K562 (cell line): ENCODE measurements at regions not wholly inside any gene's neighbourhood (a gene's known extent, or its start where the extent isn't known, plus 50 kb on each side); places are given as distances from the start of the nearest gene placed in this dataset.

Experiments used
- ATAC-seq: fragments of 200-7000 bp; cut with Tn5 transposase; 3 replicates; pipeline ENCODE4 v1.9.1; 2020; ENCODE audit warnings: moderate library complexity
- BruUV-seq: library from RNA; stranded (reverse); fragments of 400-500 nt; replicated peaks from 2 replicates; lab custom pipeline; 2021; lab: Mats Ljungman, UMichigan
- CTCF ChIA-PET: fragments of 300-600 bp; formaldehyde crosslinking; extraction: SDS; loops from one replicate; lab custom pipeline; 2021; ENCODE audit warnings: low intra/inter-chr PET ratio; lab: Yijun Ruan, JAX
- POLR2A ChIA-PET: fragments of 300-600, 350-650 bp; sonication (Branson Sonifier 250); formaldehyde crosslinking; extraction: SDS; loops from one replicate; lab custom pipeline; 2021; ENCODE audit warnings: antibody characterized with exemption, inconsistent platforms; lab: Yijun Ruan, JAX
- DNase-seq, 4 experiments: peaks; one replicate each; pipeline versions ENCODE4 v3.0.0 to v3.0.0-alpha.2; 2011 to 2018; ENCODE audit warnings: low spot score in 3 of 4, mixed read lengths in 3 of 4; ENCODE audit errors: extremely low read depth in 1 of 4
- FAIRE-seq: peaks from 2 replicates; lab custom pipeline; 2011; peaks lifted over from hg19 to GRCh38; lab: Jason Lieb, UNC
- H2AFZ ChIP-seq: 2 replicates; pipeline ENCODE4 v1.6.0; 2011; ENCODE audit warnings: low read depth, low read length, control low read depth, inconsistent platforms
- H3K27ac ChIP-seq: fragments of 200-600 bp; 3 replicates; pipeline ENCODE4 v1.8.0; 2011; ENCODE audit warnings: low read depth, mild to moderate bottlenecking, control low read depth, inconsistent platforms, low read length, moderate library complexity, mixed read lengths; ENCODE audit errors: extremely low read depth
- H3K27me3 ChIP-seq, 2 experiments: fragments of 300-600 bp in 1 of 2; 2 replicates in 1 of 2; 3 replicates in 1 of 2; pipeline versions ENCODE4 v1.6.0 to v1.8.0; 2011; ENCODE audit warnings: inconsistent platforms in 2 of 2, low read length in 2 of 2, mild to moderate bottlenecking in 1 of 2, mixed read lengths in 1 of 2, moderate library complexity in 1 of 2; ENCODE audit not compliant: control insufficient read depth in 2 of 2, insufficient read depth in 2 of 2
- H3K36me3 ChIP-seq: fragments of 300-600 bp; 3 replicates; pipeline ENCODE4 v1.8.0; 2011; ENCODE audit warnings: mild to moderate bottlenecking, low read length, inconsistent platforms; ENCODE audit not compliant: control insufficient read depth, insufficient read depth
- H3K4me1 ChIP-seq, 2 experiments: fragments of 200-600 bp in 1 of 2; replicated peaks in 1 of 2; 2 replicates in 1 of 2; 3 replicates in 1 of 2; pipeline versions ENCODE4 v1.5.1 to v1.8.0; 2011; ENCODE audit warnings: inconsistent platforms in 2 of 2, low read length in 2 of 2, mild to moderate bottlenecking in 1 of 2, mixed read lengths in 1 of 2, moderate library complexity in 1 of 2; ENCODE audit not compliant: control insufficient read depth in 2 of 2, insufficient read depth in 2 of 2
- H3K4me2 ChIP-seq: 2 replicates; pipeline ENCODE4 v1.6.1; 2011; ENCODE audit warnings: low read length, control low read depth, inconsistent platforms, mixed read lengths; ENCODE audit not compliant: insufficient read depth
- H3K4me3 ChIP-seq: fragments of 200-600 bp; sonication (generic), shearing (Covaris generic); 2 replicates; pipeline ENCODE4 v1.5.1; 2016; ENCODE audit warnings: control low read depth, inconsistent platforms
- H3K79me2 ChIP-seq: fragments of 200-600 bp; 3 replicates; pipeline ENCODE4 v1.8.0; 2011; ENCODE audit warnings: low read length, inconsistent platforms; ENCODE audit not compliant: control insufficient read depth, insufficient read depth
- H3K9ac ChIP-seq, 2 experiments: 2 replicates each; pipeline versions ENCODE4 v1.6.0 to v1.6.1; 2011; ENCODE audit warnings: low read depth in 2 of 2, low read length in 2 of 2, control low read depth in 1 of 2, inconsistent platforms in 1 of 2, mild to moderate bottlenecking in 1 of 2, mixed read lengths in 1 of 2; ENCODE audit not compliant: insufficient read depth in 1 of 2
- H3K9me1 ChIP-seq: one replicate; pipeline ENCODE4 v1.6.0; 2011; ENCODE audit warnings: inconsistent platforms, mild to moderate bottlenecking, low read length, moderate library complexity; ENCODE audit not compliant: control insufficient read depth, insufficient read depth
- H3K9me3 ChIP-seq: replicated peaks from 2 replicates; pipeline ENCODE4 v1.5.1; 2011; ENCODE audit warnings: low read depth, low read length, inconsistent platforms; ENCODE audit not compliant: control insufficient read depth, insufficient read depth
- H4K20me1 ChIP-seq: replicated peaks from 2 replicates; pipeline ENCODE4 v1.6.1; 2011; ENCODE audit warnings: low read length, inconsistent platforms, mixed read lengths; ENCODE audit not compliant: control insufficient read depth, insufficient read depth
- KDM4B ChIP-seq, 2 experiments: fragments of 450-650 bp in 1 of 2; sonication (generic) in 1 of 2; IDR thresholded peaks; 2 replicates each; pipeline ENCODE4 v1.6.1; 2016 to 2017; ENCODE audit warnings: borderline replicate concordance in 2 of 2, antibody characterized with exemption in 1 of 2, low read depth in 1 of 2, mild to moderate bottlenecking in 1 of 2
- POLR2AphosphoS2 ChIP-seq: IDR thresholded peaks from 2 replicates; pipeline ENCODE4 v1.6.1; 2012; ENCODE audit warnings: low read length, improper control_type of control experiment
- STAT5B ChIP-seq: fragments of 250-450 bp; sonication (Bioruptor Pico); IDR thresholded peaks from 2 replicates; pipeline ENCODE4 v1.8.0; 2021; ENCODE audit warnings: mild to moderate bottlenecking, inconsistent platforms
- UBTF ChIP-seq, 2 experiments: IDR thresholded peaks; 2 replicates each; pipeline ENCODE4 v1.6.1; 2012; ENCODE audit warnings: improper control_type of control experiment in 2 of 2, low read depth in 2 of 2, low read length in 2 of 2, borderline replicate concordance in 1 of 2
- ZBTB11 ChIP-seq, 3 experiments: fragments of 200-800 bp in 1 of 3; fragments of 250-450 bp in 1 of 3; fragments of 450-650 bp in 1 of 3; sonication (Bioruptor Pico) in 1 of 3; sonication (Bioruptor generic) in 1 of 3; formaldehyde crosslinking in 1 of 3; IDR thresholded peaks; 2 replicates each; pipeline versions ENCODE4 v1.6.1 to v1.8.0; 2016 to 2022; ENCODE audit warnings: mild to moderate bottlenecking in 2 of 3, missing genetic modification characterization in 2 of 3, missing compliant biosample characterization in 1 of 3, moderate library complexity in 1 of 3
- ZBTB7A ChIP-seq: IDR thresholded peaks from 2 replicates; pipeline ENCODE4 v1.6.1; 2011; ENCODE audit warnings: low read depth, mild to moderate bottlenecking, low read length, moderate library complexity, borderline replicate concordance; ENCODE audit not compliant: control insufficient read depth
- ZFP1 ChIP-seq: fragments of 450-650 bp; formaldehyde crosslinking; IDR thresholded peaks from 2 replicates; pipeline ENCODE4 v1.4.0; 2020; ENCODE audit warnings: mild to moderate bottlenecking, mixed read lengths
- ZNF449 ChIP-seq: fragments of 250-450 bp; sonication (Bioruptor Pico); IDR thresholded peaks from 2 replicates; pipeline ENCODE4 v1.8.0; 2022; ENCODE audit warnings: moderate library complexity, mild to moderate bottlenecking, inconsistent platforms
- WGBS: fragments of 100-300 bp; shearing (Covaris generic); methylation state at CpG from one replicate; pipeline ENCODE4 v1.1.6; 2016; ENCODE audit warnings: low coverage, mixed read lengths; ENCODE audit not compliant: insufficient coverage; ENCODE audit errors: missing lambda C conversion rate; 5-methylcytosine and 5-hydroxymethylcytosine counted together
- in situ Hi-C: fragments of 300-500 bp; cut with MboI; formaldehyde crosslinking; loops from 4 replicates; pipeline ENCODE4 v1.15.0; 2018; ENCODE audit warnings: inconsistent platforms, mixed read lengths
- intact Hi-C: fragments of 100-400 bp; cut with micrococcal nuclease; formaldehyde crosslinking; loops from 2 replicates; pipeline ENCODE4 v1.14.2; 2022

- WGBS = 2% methylated on average over 5 of the region's 5 CpGs
- DNase-seq (no peak), FAIRE-seq (no peak), ATAC-seq (no peak)
- no peaks in the 10 kb centered on the region for H3K79me2 ChIP-seq
- no peak overlapping the region for H3K9ac ChIP-seq
- ChIA-PET CTCF (no interaction called here), POLR2A (no interaction called here)
- no peaks in the 10 kb centered on the region for H4K20me1 ChIP-seq
- H3K27me3 ChIP-seq = no peaks in the 10 kb centered on the region
- no peaks in the 10 kb centered on the region for H3K36me3 ChIP-seq
- no peak overlapping the region for H3K4me2 ChIP-seq
- intact Hi-C loops = no loop called here
- no peak overlapping the region for H3K27ac ChIP-seq
- no peaks in the 10 kb centered on the region for H3K9me3 ChIP-seq
- no TSS peak for BruUV-seq
- in situ Hi-C loops = no loop called here
- TF ChIP-seq STAT5B (CRISPR knock-in tag) (no peak), ZFP1 (no peak), ZNF449 (no peak), UBTF (IDR thresholded peaks at IDR 0.05; ENCODE audit: borderline replicate concordance in 1 of 2, low read depth in 2 of 2, low read length in 2 of 2) (no peak), POLR2AphosphoS2 (no peak), ZBTB11 (CRISPR knock-in tag; IDR thresholded peaks at IDR 0.05) (no peak), ZBTB7A (no peak), KDM4B (IDR thresholded peaks at IDR 0.05; ENCODE audit: borderline replicate concordance in 2 of 2, low read depth in 1 of 2) (no peak)
- H2AFZ ChIP-seq = no peak overlapping the region
- no peaks in the 10 kb centered on the region for H3K9me1 ChIP-seq
- H3K4me3 ChIP-seq = no peak overlapping the region
- H3K4me1 ChIP-seq = no peaks in the 10 kb centered on the region
These were observed 203.7 kb downstream of the S1PR1 start for GRCh38 chr1:101440485-101440884.
